T-cell (primary cell): ENCODE measurements at regions not wholly inside any gene's neighbourhood (a gene's known extent, or its start where the extent isn't known, plus 50 kb on each side); places are given as distances from the start of the nearest gene placed in this dataset.

Experiments used
- ATAC-seq, 4 experiments: fragments of 200-7000 bp in 3 of 4; fragments of 150-1000 bp in 1 of 4; cut with Tn5 transposase; replicated peaks in 1 of 4; 1 replicate in 3 of 4; 2 replicates in 1 of 4; pipeline ENCODE4 v1.10.0; 2021; ENCODE audit warnings: moderate library complexity in 3 of 4, mild to moderate bottlenecking in 2 of 4, moderate number of reproducible peaks in 1 of 4
- CTCF ChIA-PET, 2 donors: fragments of 300-600 bp; sonication (Branson Sonifier 250); formaldehyde crosslinking; loops; one replicate each; lab custom pipeline; 2022; ENCODE audit warnings: antibody characterized with exemption in 2 of 2; lab: Charles Lee
- POLR2A ChIA-PET, 2 donors: fragments of 300-600 bp; sonication (Branson Sonifier 250); formaldehyde crosslinking; loops; one replicate each; lab custom pipeline; 2022; ENCODE audit warnings: antibody characterized with exemption in 2 of 2; lab: Charles Lee
- DNase-seq, 35 experiments: peaks; one replicate each; pipeline versions ENCODE4 v3.0.0 to v3.0.0-alpha.2; 2013 to 2023
- H3K27ac ChIP-seq: one replicate; pipeline ENCODE4 v1.5.1; 2013; ENCODE audit warnings: low read length
- H3K27me3 ChIP-seq, 2 experiments: replicated peaks in 1 of 2; 1 replicate in 1 of 2; 2 replicates in 1 of 2; pipeline versions ENCODE4 v1.6.1 to v1.7.0; 2013; ENCODE audit warnings: low read length in 1 of 2, mixed read lengths in 1 of 2; ENCODE audit not compliant: control insufficient read depth in 2 of 2, insufficient read depth in 2 of 2; ENCODE audit errors: extremely low read depth in 1 of 2
- H3K36me3 ChIP-seq, 2 donors: 1 replicate in 1 of 2; 2 replicates in 1 of 2; pipeline versions ENCODE4 v1.6.1 to v1.7.0; 2013; ENCODE audit warnings: low read length in 1 of 2; ENCODE audit not compliant: control insufficient read depth in 2 of 2, insufficient read depth in 1 of 2; ENCODE audit errors: extremely low read depth in 1 of 2
- H3K4me1 ChIP-seq, 2 experiments: 1 replicate in 1 of 2; 2 replicates in 1 of 2; pipeline versions ENCODE4 v1.6.1 to v1.7.0; 2013; ENCODE audit warnings: low read length in 2 of 2, mixed read lengths in 1 of 2; ENCODE audit not compliant: insufficient read depth in 2 of 2, control insufficient read depth in 1 of 2; ENCODE audit errors: extremely low read depth in 1 of 2
- H3K4me3 ChIP-seq, 2 donors: 1 replicate in 1 of 2; 2 replicates in 1 of 2; pipeline versions ENCODE4 v1.5.1 to v1.7.0; 2013; ENCODE audit warnings: mild to moderate bottlenecking in 2 of 2, low read length in 1 of 2, moderate library complexity in 1 of 2; ENCODE audit not compliant: control insufficient read depth in 1 of 2; ENCODE audit errors: extremely low read depth in 1 of 2
- H3K9me3 ChIP-seq: 2 replicates; pipeline ENCODE4 v1.7.0; 2013
- H3K27ac Mint-ChIP-seq, 2 donors: one replicate each; pipeline ENCODE4 v1.8.0; 2020 to 2021; ENCODE audit warnings: mild to moderate bottlenecking in 2 of 2, mixed read lengths in 2 of 2
- H3K27me3 Mint-ChIP-seq, 2 donors: one replicate each; pipeline ENCODE4 v1.8.0; 2021 to 2022; ENCODE audit warnings: mixed read lengths in 2 of 2
- H3K36me3 Mint-ChIP-seq: one replicate; pipeline ENCODE4 v1.8.0; 2021; ENCODE audit warnings: mixed read lengths
- H3K4me1 Mint-ChIP-seq, 3 donors: one replicate each; pipeline ENCODE4 v1.8.0; 2020 to 2022; ENCODE audit warnings: mixed read lengths in 3 of 3, mild to moderate bottlenecking in 1 of 3
- H3K4me3 Mint-ChIP-seq, 3 donors: one replicate each; pipeline ENCODE4 v1.8.0; 2020 to 2022; ENCODE audit warnings: mild to moderate bottlenecking in 3 of 3, mixed read lengths in 3 of 3, moderate library complexity in 3 of 3
- H3K9me3 Mint-ChIP-seq, 3 donors: one replicate each; pipeline ENCODE4 v1.8.0; 2020 to 2022; ENCODE audit warnings: mixed read lengths in 3 of 3
- WGBS: methylation state at CpG from one replicate; pipeline ENCODE4 v1.1.5; 2013; ENCODE audit warnings: missing lambda C conversion rate; ENCODE audit not compliant: insufficient coverage; 5-methylcytosine and 5-hydroxymethylcytosine counted together

DNA sequence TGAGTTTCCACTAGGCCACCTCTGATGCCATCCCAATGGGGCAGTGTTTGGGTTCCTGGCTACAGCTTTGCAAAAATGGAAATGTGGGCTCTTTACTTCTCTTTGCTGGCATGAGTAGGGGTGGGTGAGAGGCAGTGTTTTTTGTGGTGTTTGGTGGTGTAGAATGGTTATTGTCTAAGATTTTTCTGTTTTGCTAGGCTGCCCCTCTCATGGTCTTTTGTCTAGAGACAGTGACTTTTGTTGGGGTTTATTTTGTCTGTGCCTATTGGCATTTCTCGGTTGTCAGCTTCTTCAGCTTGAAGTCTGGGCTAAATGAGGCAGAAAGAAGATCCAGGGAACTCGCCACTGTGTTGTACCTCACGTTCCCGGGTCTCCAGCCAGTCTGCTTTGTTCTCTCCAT, 112.1 kb downstream of the CENPF start:
- Mint-ChIP-seq H3K27ac (no peak overlapping the region), H3K9me3 (no peaks in the 10 kb centered on the region), H3K4me1 (peaks cover 0 to 5% (median 0%) of the 10 kb centered on the region in 3 donors), H3K36me3 (peaks cover 2% of the 10 kb centered on the region), H3K4me3 (no peak overlapping the region), H3K27me3 (peaks cover 11 to 12% of the 10 kb centered on the region in 2 donors)
- peaks cover 0 to 2% of the 10 kb centered on the region in 2 experiments for H3K27me3 ChIP-seq
- CTCF ChIA-PET: no interaction called here
- H3K4me3 ChIP-seq: no peak overlapping the region
- no peak overlapping the region for H3K27ac ChIP-seq
- no peaks in the 10 kb centered on the region for H3K36me3 ChIP-seq
- no peak for DNase-seq
- POLR2A ChIA-PET: no interaction called here
- 76% methylated on average over 2 of the region's 4 CpGs for WGBS
- H3K4me1 ChIP-seq: peaks cover 0 to 2% of the 10 kb centered on the region in 2 experiments
- no peak for ATAC-seq
- no peaks in the 10 kb centered on the region for H3K9me3 ChIP-seq

DNA sequence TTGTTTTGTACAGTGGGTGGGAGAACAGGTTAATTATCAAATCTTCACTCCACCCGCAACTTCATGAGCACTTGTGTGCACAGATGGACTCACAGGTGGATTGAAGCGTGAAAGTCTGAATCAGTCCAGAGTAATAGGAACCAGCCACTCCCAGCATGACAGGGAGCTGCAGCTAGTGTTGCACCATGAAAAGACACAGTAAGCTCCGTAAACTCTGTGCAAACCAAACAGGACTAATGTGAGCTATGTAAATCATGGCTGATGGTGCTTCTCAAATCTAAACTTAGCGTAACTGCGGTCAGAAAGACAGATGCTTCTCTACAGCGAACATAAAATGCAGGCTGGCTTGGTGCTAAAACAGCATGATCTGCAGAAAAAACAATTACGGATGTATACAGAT, 114.4 kb downstream of the CENPF start:
- peaks cover 0 to 5% (median 0%) of the 10 kb centered on the region in 3 donors for H3K4me1 Mint-ChIP-seq
- DNase-seq (no peak), ATAC-seq (no peak)
- H3K36me3 Mint-ChIP-seq: peaks cover 2% of the 10 kb centered on the region
- H3K9me3 ChIP-seq: no peaks in the 10 kb centered on the region
- H3K27ac Mint-ChIP-seq: no peak overlapping the region
- WGBS: 88% methylated on average over 5 of the region's 7 CpGs
- H3K27me3 ChIP-seq: peaks cover 0 to 2% of the 10 kb centered on the region in 2 experiments
- H3K9me3 Mint-ChIP-seq: no peaks in the 10 kb centered on the region
- no peak overlapping the region for H3K4me3 Mint-ChIP-seq
- no peak overlapping the region for H3K4me3 ChIP-seq
- POLR2A ChIA-PET: no interaction called here
- peaks cover 0 to 2% of the 10 kb centered on the region in 2 experiments for H3K4me1 ChIP-seq
- H3K27ac ChIP-seq: no peak overlapping the region
- H3K27me3 Mint-ChIP-seq: peaks cover 9 to 11% of the 10 kb centered on the region in 2 donors
- CTCF ChIA-PET: no interaction called here
- H3K36me3 ChIP-seq: no peaks in the 10 kb centered on the region

- peaks cover 2% of the 10 kb centered on the region for H3K36me3 Mint-ChIP-seq
- no peak for ATAC-seq
- H3K4me3 ChIP-seq: no peak overlapping the region
- ChIA-PET CTCF (no interaction called here), POLR2A (interaction anchor here in 1 of 2 donors (0.6 kb wide), 1 partner anchor 42 kb away, joined by 3 read pairs; no protein-coding TSS in a partner anchor)
- H3K27ac Mint-ChIP-seq: no peak overlapping the region
- peaks cover 0 to 4% (median 0%) of the 10 kb centered on the region in 3 donors for H3K9me3 Mint-ChIP-seq
- no peak for DNase-seq
- peaks cover 0 to 2% of the 10 kb centered on the region in 2 experiments for H3K4me1 ChIP-seq
- no peak overlapping the region for H3K4me3 Mint-ChIP-seq
- H3K27me3 ChIP-seq: no peaks in the 10 kb centered on the region
- H3K27me3 Mint-ChIP-seq: peaks cover 8 to 10% of the 10 kb centered on the region in 2 donors
- no peak overlapping the region for H3K27ac ChIP-seq
- H3K9me3 ChIP-seq: no peaks in the 10 kb centered on the region
- no peaks in the 10 kb centered on the region for H3K36me3 ChIP-seq
- H3K4me1 Mint-ChIP-seq: peaks cover 0 to 5% (median 0%) of the 10 kb centered on the region in 3 donors
Observed at GRCh38 chr1:214718724-214719123, 115.7 kb downstream of the CENPF start.

DNA sequence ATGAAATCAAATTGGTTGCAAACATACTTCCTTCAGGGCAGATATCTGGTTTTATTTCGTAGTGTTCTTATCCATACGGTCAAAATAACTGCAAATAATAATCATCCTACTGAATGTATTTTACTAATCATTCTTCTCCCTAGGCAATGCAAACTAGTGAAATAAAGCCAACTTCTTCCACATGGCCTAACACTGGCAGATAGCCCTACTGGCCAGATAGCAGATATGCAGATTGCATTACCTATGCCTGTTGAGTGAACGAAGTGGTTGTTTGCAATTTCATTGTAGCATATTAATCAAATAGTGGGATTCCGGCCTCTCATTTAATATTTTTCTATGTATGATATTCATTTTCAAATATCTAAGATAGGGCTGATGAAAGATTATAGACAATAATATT, 116.2 kb downstream of the CENPF start:
- ChIA-PET CTCF (no interaction called here), POLR2A (interaction anchor here in 1 of 2 donors (0.6 kb wide), 1 partner anchor 43 kb away, joined by 3 read pairs; no protein-coding TSS in a partner anchor)
- Mint-ChIP-seq H3K27me3 (peaks cover 6 to 8% of the 10 kb centered on the region in 2 donors), H3K4me1 (peaks cover 0 to 5% (median 0%) of the 10 kb centered on the region in 3 donors), H3K27ac (no peak overlapping the region), H3K9me3 (peaks cover 0 to 4% (median 0%) of the 10 kb centered on the region in 3 donors), H3K36me3 (peaks cover under 1% of the 10 kb centered on the region), H3K4me3 (no peak overlapping the region)
- ATAC-seq (no peak), DNase-seq (no peak)
- Histone ChIP-seq H3K4me3 (no peak overlapping the region), H3K4me1 (peaks cover 0 to 2% of the 10 kb centered on the region in 2 experiments), H3K27me3 (no peaks in the 10 kb centered on the region), H3K27ac (no peak overlapping the region), H3K9me3 (no peaks in the 10 kb centered on the region), H3K36me3 (no peaks in the 10 kb centered on the region)
- WGBS: 80% methylated on average over 1 of the region's 4 CpGs

GRCh38 chr1:214720561-214720960, 117.6 kb downstream of the CENPF start:
- CTCF ChIA-PET: no interaction called here
- Histone ChIP-seq H3K27ac (no peak overlapping the region), H3K9me3 (no peaks in the 10 kb centered on the region), H3K36me3 (no peaks in the 10 kb centered on the region), H3K4me3 (no peak overlapping the region), H3K27me3 (no peaks in the 10 kb centered on the region), H3K4me1 (peaks cover 0 to 2% of the 10 kb centered on the region in 2 experiments)
- Mint-ChIP-seq H3K4me1 (peaks cover 0 to 5% (median 0%) of the 10 kb centered on the region in 3 donors), H3K27me3 (peaks cover 0 to under 1% of the 10 kb centered on the region in 2 donors), H3K4me3 (no peak overlapping the region), H3K36me3 (no peaks in the 10 kb centered on the region), H3K9me3 (peaks cover 0 to 4% (median 0%) of the 10 kb centered on the region in 3 donors), H3K27ac (no peak overlapping the region)
- POLR2A ChIA-PET: no interaction called here
- WGBS: no CpG with 5 or more reads among the region's 1 CpG
- no peak for DNase-seq
- no peak for ATAC-seq

DNA sequence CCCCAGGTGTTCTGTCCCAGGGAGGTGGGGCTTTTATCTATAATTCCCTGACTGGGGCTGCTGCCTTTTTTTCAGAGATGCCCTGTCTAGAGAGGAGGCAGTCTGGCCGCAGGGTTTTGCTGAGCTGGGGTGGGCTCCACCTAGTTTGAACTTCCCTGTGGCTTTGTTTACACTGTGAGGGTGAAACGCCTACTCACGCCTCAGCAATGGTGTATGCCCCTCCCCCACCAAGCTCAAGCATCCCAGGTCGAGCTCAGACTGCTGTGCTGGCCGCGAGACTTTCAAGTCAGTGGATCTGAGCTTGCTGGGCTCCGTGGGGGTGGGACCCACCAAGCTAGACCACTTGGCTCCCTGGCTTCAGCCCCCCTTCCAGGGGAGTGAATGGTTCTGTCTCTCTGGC, 124.3 kb downstream of the CENPF start:
- CTCF ChIA-PET: no interaction called here

More for the DNA sequence above, 124.3 kb downstream of the CENPF start:
- H3K4me1 Mint-ChIP-seq: no peaks in the 10 kb centered on the region
- Histone ChIP-seq H3K36me3 (no peaks in the 10 kb centered on the region), H3K4me1 (no peaks in the 10 kb centered on the region), H3K27me3 (no peaks in the 10 kb centered on the region), H3K27ac (no peak overlapping the region), H3K4me3 (no peak overlapping the region), H3K9me3 (no peaks in the 10 kb centered on the region)
- no peak overlapping the region for H3K27ac Mint-ChIP-seq
- peaks cover 0 to 9% (median 0%) of the 10 kb centered on the region in 3 donors for H3K9me3 Mint-ChIP-seq
- no peak for DNase-seq
- peaks cover 2 to 6% of the 10 kb centered on the region in 2 donors for H3K27me3 Mint-ChIP-seq
- WGBS: 17% methylated on average over 3 of the region's 7 CpGs
- ATAC-seq: no peak
- POLR2A ChIA-PET: no interaction called here
- H3K4me3 Mint-ChIP-seq: no peak overlapping the region
- H3K36me3 Mint-ChIP-seq: no peaks in the 10 kb centered on the region
